ENCODE measurements at regions not wholly inside any gene's neighbourhood (a gene's known extent, or its start where the extent isn't known, plus 50 kb on each side); places are given as distances from the start of the nearest gene placed in this dataset.

GRCh38 chr13:106210324-106210723, 325.1 kb downstream of the EFNB2 start:
- TF ChIP-seq YY1 (IDR thresholded peaks at IDR 0.05; ENCODE audit: low read depth): no peak
- no peak for TF ChIP-seq TAF1 (IDR thresholded peaks at IDR 0.05; ENCODE audit: low read depth)
- no peak for TF ChIP-seq TEAD4 (IDR thresholded peaks at IDR 0.05)
- TF ChIP-seq, protein P1, sequence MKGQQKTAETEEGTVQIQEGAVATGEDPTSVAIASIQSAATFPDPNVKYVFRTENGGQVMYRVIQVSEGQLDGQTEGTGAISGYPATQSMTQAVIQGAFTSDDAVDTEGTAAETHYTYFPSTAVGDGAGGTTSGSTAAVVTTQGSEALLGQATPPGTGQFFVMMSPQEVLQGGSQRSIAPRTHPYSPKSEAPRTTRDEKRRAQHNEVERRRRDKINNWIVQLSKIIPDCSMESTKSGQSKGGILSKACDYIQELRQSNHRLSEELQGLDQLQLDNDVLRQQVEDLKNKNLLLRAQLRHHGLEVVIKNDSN (IDR thresholded peaks at IDR 0.05): no peak
- no peak for TF ChIP-seq ZBTB7A (IDR thresholded peaks at IDR 0.05; ENCODE audit: low read depth)
- no peak for TF ChIP-seq CEBPB (IDR thresholded peaks at IDR 0.05)
- TF ChIP-seq EP300 (IDR thresholded peaks at IDR 0.05; ENCODE audit: borderline replicate concordance): no peak
- no peak for TF ChIP-seq FOXM1 (IDR thresholded peaks at IDR 0.05; ENCODE audit: borderline replicate concordance, low read depth)
- TF ChIP-seq CREB1 (IDR thresholded peaks at IDR 0.05; ENCODE audit: low read depth): no peak
- TF ChIP-seq, protein P2, sequence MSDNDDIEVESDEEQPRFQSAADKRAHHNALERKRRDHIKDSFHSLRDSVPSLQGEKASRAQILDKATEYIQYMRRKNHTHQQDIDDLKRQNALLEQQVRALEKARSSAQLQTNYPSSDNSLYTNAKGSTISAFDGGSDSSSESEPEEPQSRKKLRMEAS (IDR thresholded peaks at IDR 0.05): no peak
- TF ChIP-seq, protein P3, sequence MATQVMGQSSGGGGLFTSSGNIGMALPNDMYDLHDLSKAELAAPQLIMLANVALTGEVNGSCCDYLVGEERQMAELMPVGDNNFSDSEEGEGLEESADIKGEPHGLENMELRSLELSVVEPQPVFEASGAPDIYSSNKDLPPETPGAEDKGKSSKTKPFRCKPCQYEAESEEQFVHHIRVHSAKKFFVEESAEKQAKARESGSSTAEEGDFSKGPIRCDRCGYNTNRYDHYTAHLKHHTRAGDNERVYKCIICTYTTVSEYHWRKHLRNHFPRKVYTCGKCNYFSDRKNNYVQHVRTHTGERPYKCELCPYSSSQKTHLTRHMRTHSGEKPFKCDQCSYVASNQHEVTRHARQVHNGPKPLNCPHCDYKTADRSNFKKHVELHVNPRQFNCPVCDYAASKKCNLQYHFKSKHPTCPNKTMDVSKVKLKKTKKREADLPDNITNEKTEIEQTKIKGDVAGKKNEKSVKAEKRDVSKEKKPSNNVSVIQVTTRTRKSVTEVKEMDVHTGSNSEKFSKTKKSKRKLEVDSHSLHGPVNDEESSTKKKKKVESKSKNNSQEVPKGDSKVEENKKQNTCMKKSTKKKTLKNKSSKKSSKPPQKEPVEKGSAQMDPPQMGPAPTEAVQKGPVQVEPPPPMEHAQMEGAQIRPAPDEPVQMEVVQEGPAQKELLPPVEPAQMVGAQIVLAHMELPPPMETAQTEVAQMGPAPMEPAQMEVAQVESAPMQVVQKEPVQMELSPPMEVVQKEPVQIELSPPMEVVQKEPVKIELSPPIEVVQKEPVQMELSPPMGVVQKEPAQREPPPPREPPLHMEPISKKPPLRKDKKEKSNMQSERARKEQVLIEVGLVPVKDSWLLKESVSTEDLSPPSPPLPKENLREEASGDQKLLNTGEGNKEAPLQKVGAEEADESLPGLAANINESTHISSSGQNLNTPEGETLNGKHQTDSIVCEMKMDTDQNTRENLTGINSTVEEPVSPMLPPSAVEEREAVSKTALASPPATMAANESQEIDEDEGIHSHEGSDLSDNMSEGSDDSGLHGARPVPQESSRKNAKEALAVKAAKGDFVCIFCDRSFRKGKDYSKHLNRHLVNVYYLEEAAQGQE (IDR thresholded peaks at IDR 0.05; ENCODE audit: low read depth): no peak
- TF ChIP-seq RAD21 (IDR thresholded peaks at IDR 0.05; ENCODE audit: low read depth): no peak
- no peak for TF ChIP-seq NFIC (IDR thresholded peaks at IDR 0.05)
